ENCODE measurements at regions not wholly inside any gene's neighbourhood (a gene's known extent, or its start where the extent isn't known, plus 50 kb on each side); places are given as distances from the start of the nearest gene placed in this dataset.
"Not testable (repeated sequence)": the region's sequence is repeated elsewhere in the genome, so short reads cannot be mapped to it uniquely, and the experiment has no call there.

- no peak for DNase-seq
Measured at GRCh38 chr1:198411240-198411639, 129.2 kb downstream of the ATP6V1G3 start.

- no peak for DNase-seq
Measured at GRCh38 chr1:198408716-198409115, 131.8 kb downstream of the ATP6V1G3 start.

- not testable (repeated sequence) for DNase-seq
Measured at GRCh38 chr1:198404632-198405031, 135.8 kb downstream of the ATP6V1G3 start.

GRCh38 chr1:198400063-198400462 is 140.4 kb downstream of the ATP6V1G3 start:
- DNase-seq = no peak

- no peak for DNase-seq
Measured at GRCh38 chr1:198399452-198399851, 141.0 kb downstream of the ATP6V1G3 start.

- DNase-seq = no peak
Measured at GRCh38 chr1:198397208-198397808, 143.2 kb downstream of the ATP6V1G3 start.

- DNase-seq = no peak
Measured at GRCh38 chr1:198391393-198392020, 149.0 kb downstream of the ATP6V1G3 start.

GRCh38 chr1:198387587-198387986 is 152.9 kb downstream of the ATP6V1G3 start:
- DNase-seq = no peak

- DNase-seq = no peak
Measured at GRCh38 chr1:198380275-198380674, 160.2 kb downstream of the ATP6V1G3 start.

- no peak for DNase-seq
Measured at GRCh38 chr1:198377702-198378101, 162.8 kb downstream of the ATP6V1G3 start.

- DNase-seq = no peak
Measured at GRCh38 chr1:198374288-198374687, 166.2 kb downstream of the ATP6V1G3 start.

- no peak for DNase-seq
Measured at GRCh38 chr1:198373376-198373775, 167.1 kb downstream of the ATP6V1G3 start.

Data from KG1 (cell line).